ENCODE measurements at regions not wholly inside any gene's neighbourhood (a gene's known extent, or its start where the extent isn't known, plus 50 kb on each side); places are given as distances from the start of the nearest gene placed in this dataset.
"Not testable (repeated sequence)": the region's sequence is repeated elsewhere in the genome, so short reads cannot be mapped to it uniquely, and the experiment has no call there.

- not testable (repeated sequence) for H3K27me3 ChIP-seq (ENCODE audit: insufficient read depth, low read length); H3K36me3 ChIP-seq (ENCODE audit: insufficient read depth, low read length); H3K27ac ChIP-seq (ENCODE audit: low read depth, low read length); H4K20me1 ChIP-seq (ENCODE audit: insufficient read depth, low read length); H3K9me3 ChIP-seq (ENCODE audit: low read depth, low read length); H3K79me2 ChIP-seq (ENCODE audit: insufficient read depth, low read length); H3K4me2 ChIP-seq (ENCODE audit: insufficient read depth, low read length); H3K4me3 ChIP-seq (ENCODE audit: insufficient read depth, low read length); H2AFZ ChIP-seq (ENCODE audit: low read length); H3K4me1 ChIP-seq (ENCODE audit: insufficient read depth, low read length)
- peak; percentile 58 for DNase-seq (ENCODE audit: insufficient read length, low spot score, missing footprints)
Observed at GRCh38 chr5:7299731-7300130, 96.2 kb upstream of the ADCY2 start.

GRCh38 chr5:7305000-7305674, 90.8 kb upstream of the ADCY2 start:
- H3K4me3 ChIP-seq (ENCODE audit: insufficient read depth, low read length); H3K79me2 ChIP-seq (ENCODE audit: insufficient read depth, low read length); H4K20me1 ChIP-seq (ENCODE audit: insufficient read depth, low read length); H3K4me1 ChIP-seq (ENCODE audit: insufficient read depth, low read length); DNase-seq (ENCODE audit: insufficient read length, low spot score, missing footprints); H3K4me2 ChIP-seq (ENCODE audit: insufficient read depth, low read length); H3K36me3 ChIP-seq (ENCODE audit: insufficient read depth, low read length); H3K9me3 ChIP-seq (ENCODE audit: low read depth, low read length); H2AFZ ChIP-seq (ENCODE audit: low read length); H3K27me3 ChIP-seq (ENCODE audit: insufficient read depth, low read length); H3K27ac ChIP-seq (ENCODE audit: low read depth, low read length): not testable (repeated sequence)

- not testable (repeated sequence) for H3K27ac ChIP-seq (ENCODE audit: low read depth, low read length); H2AFZ ChIP-seq (ENCODE audit: low read length); H3K36me3 ChIP-seq (ENCODE audit: insufficient read depth, low read length); H3K79me2 ChIP-seq (ENCODE audit: insufficient read depth, low read length); H3K27me3 ChIP-seq (ENCODE audit: insufficient read depth, low read length); H3K4me1 ChIP-seq (ENCODE audit: insufficient read depth, low read length); H3K4me2 ChIP-seq (ENCODE audit: insufficient read depth, low read length); DNase-seq (ENCODE audit: insufficient read length, low spot score, missing footprints); H3K9me3 ChIP-seq (ENCODE audit: low read depth, low read length); H3K4me3 ChIP-seq (ENCODE audit: insufficient read depth, low read length); H4K20me1 ChIP-seq (ENCODE audit: insufficient read depth, low read length)
Observed at GRCh38 chr5:7306556-7306955, 89.4 kb upstream of the ADCY2 start.

GRCh38 chr5:7307709-7308108, 88.2 kb upstream of the ADCY2 start:
- H3K79me2 ChIP-seq (ENCODE audit: insufficient read depth, low read length); H3K27ac ChIP-seq (ENCODE audit: low read depth, low read length); H3K36me3 ChIP-seq (ENCODE audit: insufficient read depth, low read length); H4K20me1 ChIP-seq (ENCODE audit: insufficient read depth, low read length); H2AFZ ChIP-seq (ENCODE audit: low read length); DNase-seq (ENCODE audit: insufficient read length, low spot score, missing footprints); H3K4me1 ChIP-seq (ENCODE audit: insufficient read depth, low read length); H3K9me3 ChIP-seq (ENCODE audit: low read depth, low read length); H3K4me3 ChIP-seq (ENCODE audit: insufficient read depth, low read length); H3K27me3 ChIP-seq (ENCODE audit: insufficient read depth, low read length); H3K4me2 ChIP-seq (ENCODE audit: insufficient read depth, low read length): not testable (repeated sequence)

GRCh38 chr5:7309715-7310114, 86.2 kb upstream of the ADCY2 start:
- H3K79me2 ChIP-seq (ENCODE audit: insufficient read depth, low read length); H2AFZ ChIP-seq (ENCODE audit: low read length); H3K36me3 ChIP-seq (ENCODE audit: insufficient read depth, low read length); H3K4me1 ChIP-seq (ENCODE audit: insufficient read depth, low read length); DNase-seq (ENCODE audit: insufficient read length, low spot score, missing footprints); H4K20me1 ChIP-seq (ENCODE audit: insufficient read depth, low read length); H3K27me3 ChIP-seq (ENCODE audit: insufficient read depth, low read length); H3K27ac ChIP-seq (ENCODE audit: low read depth, low read length); H3K4me2 ChIP-seq (ENCODE audit: insufficient read depth, low read length); H3K9me3 ChIP-seq (ENCODE audit: low read depth, low read length); H3K4me3 ChIP-seq (ENCODE audit: insufficient read depth, low read length): not testable (repeated sequence)

- H3K27me3 ChIP-seq (ENCODE audit: insufficient read depth, low read length); H3K4me3 ChIP-seq (ENCODE audit: insufficient read depth, low read length); H3K79me2 ChIP-seq (ENCODE audit: insufficient read depth, low read length); H3K36me3 ChIP-seq (ENCODE audit: insufficient read depth, low read length); H4K20me1 ChIP-seq (ENCODE audit: insufficient read depth, low read length); H3K27ac ChIP-seq (ENCODE audit: low read depth, low read length); H2AFZ ChIP-seq (ENCODE audit: low read length); H3K4me1 ChIP-seq (ENCODE audit: insufficient read depth, low read length); DNase-seq (ENCODE audit: insufficient read length, low spot score, missing footprints); H3K4me2 ChIP-seq (ENCODE audit: insufficient read depth, low read length); H3K9me3 ChIP-seq (ENCODE audit: low read depth, low read length): not testable (repeated sequence)
Observed at GRCh38 chr5:7310656-7311055, 85.3 kb upstream of the ADCY2 start.

- Histone ChIP-seq H4K20me1 (ENCODE audit: insufficient read depth, low read length) (no peaks in the 10 kb centered on the region), H3K79me2 (ENCODE audit: insufficient read depth, low read length) (no peaks in the 10 kb centered on the region), H3K4me3 (ENCODE audit: insufficient read depth, low read length) (no peak overlapping the region), H3K27me3 (ENCODE audit: insufficient read depth, low read length) (no peaks in the 10 kb centered on the region), H3K4me1 (ENCODE audit: insufficient read depth, low read length) (no peaks in the 10 kb centered on the region), H2AFZ (ENCODE audit: low read length) (no peak overlapping the region), H3K4me2 (ENCODE audit: insufficient read depth, low read length) (no peak overlapping the region), H3K27ac (ENCODE audit: low read depth, low read length) (no peak overlapping the region), H3K36me3 (ENCODE audit: insufficient read depth, low read length) (no peaks in the 10 kb centered on the region), H3K9me3 (ENCODE audit: low read depth, low read length) (no peaks in the 10 kb centered on the region)
- no peak for DNase-seq (ENCODE audit: insufficient read length, low spot score, missing footprints)
- no peak for TF ChIP-seq CTCF (IDR thresholded peaks at IDR 0.05; ENCODE audit: extremely low read depth, low read depth, low read length)
Observed at GRCh38 chr5:7315118-7315517, 80.8 kb upstream of the ADCY2 start.
